SK-N-SH treated with all-trans-retinoic acid at 6 μM for 48 hours (cell line): ENCODE measurements at regions not wholly inside any gene's neighbourhood (a gene's known extent, or its start where the extent isn't known, plus 50 kb on each side); places are given as distances from the start of the nearest gene placed in this dataset.
"Not testable (repeated sequence)": the region's sequence is repeated elsewhere in the genome, so short reads cannot be mapped to it uniquely, and the experiment has no call there.

ENCODE experiments used
- BACH2 ChIP-seq: fragments of 250-450 bp; sonication (Bioruptor Pico); IDR thresholded peaks from 2 replicates; pipeline ENCODE4 v1.9.0; 2021; ENCODE audit warnings: mild to moderate bottlenecking, borderline replicate concordance
- ESRRG ChIP-seq: fragments of 250-450 bp; sonication (Bioruptor Pico); IDR thresholded peaks from 2 replicates; pipeline ENCODE4 v1.6.1; 2021; ENCODE audit warnings: mild to moderate bottlenecking
- ISL1 ChIP-seq: fragments of 250-450 bp; sonication (Bioruptor Pico); IDR thresholded peaks from 2 replicates; pipeline ENCODE4 v2.1.2; 2022; ENCODE audit warnings: mild to moderate bottlenecking, moderate library complexity
- OSR1 ChIP-seq: fragments of 250-450 bp; sonication (Bioruptor Pico); IDR thresholded peaks from 2 replicates; pipeline ENCODE4 v1.8.0; 2022; ENCODE audit warnings: moderate library complexity, mild to moderate bottlenecking, inconsistent platforms
- ZFP30 ChIP-seq: fragments of 450-650 bp; formaldehyde crosslinking; IDR thresholded peaks from 2 replicates; pipeline ENCODE4 v1.5.0; 2022; ENCODE audit warnings: mild to moderate bottlenecking, moderate library complexity
- ZNF8 ChIP-seq: fragments of 450-650 bp; formaldehyde crosslinking; IDR thresholded peaks from 2 replicates; pipeline ENCODE4 v1.5.0; 2020; ENCODE audit warnings: mild to moderate bottlenecking, moderate library complexity

- not testable (repeated sequence) for TF ChIP-seq ISL1; BACH2 (CRISPR knock-in tag); ZFP30 (CRISPR knock-in tag); ESRRG (CRISPR knock-in tag); ZNF8 (CRISPR knock-in tag); OSR1 (CRISPR knock-in tag)
These were observed 59.3 kb upstream of the KRAS start for GRCh38 chr12:25310071-25310470.
